GM19240 (cell line): ENCODE measurements at regions not wholly inside any gene's neighbourhood (a gene's known extent, or its start where the extent isn't known, plus 50 kb on each side); places are given as distances from the start of the nearest gene placed in this dataset.

Experiments
- DNase-seq: peaks from one replicate; pipeline ENCODE4 v3.0.0; 2011; ENCODE audit warnings: low spot score; ENCODE audit not compliant: insufficient read length

GRCh38 chr10:124229989-124230634 is 136.7 kb upstream of the CHST15 start:
- DNase-seq: no peak

- no peak for DNase-seq
Observed at GRCh38 chr10:124229201-124229988, 136.0 kb upstream of the CHST15 start.

DNA sequence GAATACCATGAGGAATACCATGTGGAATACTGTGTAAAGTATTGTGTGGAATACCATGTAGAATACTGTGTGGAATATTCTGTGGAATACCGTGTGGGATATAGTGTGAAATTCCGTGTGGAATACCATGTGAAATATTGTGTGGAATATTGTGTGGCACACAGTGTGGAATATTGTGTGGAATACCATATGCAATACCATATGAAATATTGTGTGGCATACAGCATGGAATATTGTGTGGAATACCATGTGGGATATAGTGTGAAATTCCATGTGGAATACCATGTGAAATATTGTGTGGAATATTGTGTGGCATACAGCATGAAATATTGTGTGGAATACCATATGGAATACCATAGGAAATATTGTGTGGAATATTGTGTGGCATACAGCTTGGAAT is 135.1 kb upstream of the CHST15 start:
- no peak for DNase-seq

- no peak for DNase-seq
Observed at GRCh38 chr10:124227988-124228387, 134.6 kb upstream of the CHST15 start.

- no peak for DNase-seq
Observed at GRCh38 chr10:124227055-124227975, 133.9 kb upstream of the CHST15 start.

DNA sequence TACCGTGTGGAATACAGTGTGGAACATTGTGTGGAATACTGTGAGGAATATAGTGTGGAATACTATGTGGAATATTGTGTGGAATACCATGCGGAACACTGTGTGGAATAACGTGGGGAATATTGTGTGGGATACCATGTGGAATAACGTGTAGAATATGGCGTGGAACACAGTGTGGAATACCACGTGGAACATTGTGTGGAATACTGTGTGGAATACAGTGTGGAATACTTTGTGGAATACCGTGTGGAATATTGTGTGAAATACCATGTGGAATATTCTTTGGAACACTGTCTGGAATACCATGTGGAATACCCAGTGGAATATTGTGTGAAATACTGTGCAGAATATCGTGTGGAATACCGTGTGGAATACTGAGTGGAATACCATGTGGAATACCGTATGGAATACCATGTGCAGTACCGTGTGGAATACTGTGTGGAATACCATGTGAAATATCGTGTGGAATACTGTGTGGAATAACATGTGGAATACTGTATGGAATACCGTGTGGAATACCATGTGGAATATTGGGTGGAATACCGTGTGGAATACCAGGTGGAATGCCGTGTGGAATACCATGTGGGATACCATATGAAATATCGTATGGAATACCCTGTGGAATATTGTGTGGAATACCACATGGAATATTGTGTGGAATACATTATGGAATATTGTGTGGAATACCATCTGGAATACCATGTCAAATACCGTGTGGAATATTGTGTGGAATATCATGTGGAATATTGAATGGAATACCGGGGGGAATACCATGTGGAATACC is 133.1 kb upstream of the CHST15 start:
- DNase-seq: no peak

DNA sequence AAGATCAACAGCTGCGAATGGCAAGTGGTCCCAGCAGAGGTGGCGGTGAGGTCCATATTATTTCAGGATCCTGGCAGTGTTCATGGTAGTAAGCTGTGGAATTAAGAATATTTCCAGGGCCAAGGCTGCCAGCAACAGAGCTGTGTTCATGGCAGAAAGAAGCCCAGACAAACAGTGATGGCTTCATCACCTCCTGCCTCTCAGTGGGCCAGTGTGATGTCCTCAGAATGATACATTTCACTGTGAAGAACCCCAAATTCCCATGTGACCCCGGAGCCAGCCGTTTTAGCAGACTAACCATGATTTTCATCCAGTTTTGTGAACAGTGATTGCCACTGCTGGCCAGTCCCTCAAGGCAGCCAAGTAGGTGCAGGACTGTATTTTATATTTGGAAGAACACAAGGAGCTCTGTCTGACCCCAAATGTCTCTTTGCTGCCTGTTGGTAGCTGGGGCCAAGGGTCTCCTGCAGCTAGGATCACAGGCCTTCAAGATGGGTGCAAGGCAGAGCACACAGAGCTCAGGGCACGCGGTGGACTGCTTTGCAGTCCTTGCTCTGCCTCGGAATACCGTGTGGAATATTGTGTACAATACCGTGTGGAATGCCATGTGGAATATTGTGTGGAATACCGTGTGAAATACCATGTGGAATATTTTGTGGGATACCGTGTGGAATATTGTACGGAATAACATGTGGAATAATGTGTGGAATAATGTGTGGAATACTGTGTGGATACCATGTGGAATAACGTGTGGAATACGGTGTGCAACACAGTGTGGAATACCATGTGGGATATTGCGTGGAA is 132.3 kb upstream of the CHST15 start:
- DNase-seq: no peak

- DNase-seq: no peak
Observed at GRCh38 chr10:124225029-124225466, 131.7 kb upstream of the CHST15 start.

DNA sequence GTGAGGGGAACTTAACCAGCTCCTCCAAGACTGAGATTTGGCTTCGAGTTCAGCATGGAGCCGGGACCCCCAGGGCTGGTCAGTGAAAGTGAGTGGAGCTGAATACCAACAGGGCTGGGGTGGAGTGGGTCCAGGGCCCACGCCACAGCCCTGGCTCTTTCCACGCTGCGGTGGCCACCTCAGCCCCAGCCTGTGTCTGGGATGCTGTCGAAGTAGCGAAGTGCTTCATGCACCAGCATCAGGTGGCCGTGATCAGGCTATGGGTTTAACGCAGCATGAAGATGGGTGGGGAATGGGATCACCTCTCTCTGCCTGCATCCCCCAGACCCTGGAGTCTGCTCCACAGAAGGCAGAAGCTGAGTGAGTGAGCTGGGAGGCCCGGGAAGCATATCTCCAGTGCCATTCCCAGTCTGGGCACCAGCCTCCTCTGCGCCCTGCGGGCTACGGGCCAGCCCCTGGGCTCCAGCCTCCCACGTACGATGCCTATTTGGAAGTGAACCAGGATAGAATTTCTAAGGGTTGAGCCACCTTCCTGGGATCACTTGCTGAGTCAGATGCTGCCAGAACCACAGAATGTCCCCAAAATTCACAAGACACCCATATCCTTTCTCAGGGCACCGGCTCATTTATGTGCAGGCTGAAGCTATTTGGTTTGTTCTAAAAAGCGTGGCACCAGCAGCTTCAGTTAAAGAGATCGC is 131.1 kb upstream of the CHST15 start:
- DNase-seq: no peak

GRCh38 chr10:124223711-124224085 is 130.3 kb upstream of the CHST15 start:
- DNase-seq: no peak

GRCh38 chr10:124222988-124223710 is 129.8 kb upstream of the CHST15 start:
- DNase-seq: no peak

DNA sequence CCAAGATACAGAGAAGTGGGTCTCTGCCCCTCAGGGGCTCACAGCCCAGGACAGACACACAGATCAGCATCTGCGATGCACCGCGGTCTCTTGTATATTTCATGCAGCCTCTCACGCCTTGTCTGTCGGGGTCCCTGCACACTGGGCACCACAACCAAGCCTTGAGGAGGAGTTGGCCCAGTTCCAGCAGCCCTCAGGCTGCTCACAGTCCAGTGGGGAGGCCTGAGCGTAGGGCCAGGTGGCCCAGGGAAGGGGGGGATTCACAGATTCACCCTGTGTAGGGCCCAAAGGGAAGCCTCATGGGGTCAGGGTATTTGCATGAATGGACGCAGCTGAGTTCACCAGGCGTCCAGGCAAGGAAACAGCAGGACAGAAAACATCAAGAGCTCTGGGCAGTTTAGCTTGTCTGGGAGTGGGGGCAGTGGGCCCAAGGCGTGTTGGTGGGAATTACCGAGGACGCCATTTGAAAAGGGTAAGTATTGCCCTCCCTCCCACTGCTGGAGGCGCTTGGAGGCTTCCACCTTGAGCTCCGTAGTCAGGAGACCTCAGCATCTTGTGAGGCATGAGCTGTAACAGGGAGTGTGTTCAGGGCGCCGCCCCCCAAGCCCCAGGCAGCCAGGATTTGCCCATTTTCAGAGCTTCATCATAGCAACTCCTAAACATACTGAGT is 129.1 kb upstream of the CHST15 start:
- no peak for DNase-seq

GRCh38 chr10:124221356-124222317 is 128.2 kb upstream of the CHST15 start:
- peak; percentile 36 for DNase-seq

DNA sequence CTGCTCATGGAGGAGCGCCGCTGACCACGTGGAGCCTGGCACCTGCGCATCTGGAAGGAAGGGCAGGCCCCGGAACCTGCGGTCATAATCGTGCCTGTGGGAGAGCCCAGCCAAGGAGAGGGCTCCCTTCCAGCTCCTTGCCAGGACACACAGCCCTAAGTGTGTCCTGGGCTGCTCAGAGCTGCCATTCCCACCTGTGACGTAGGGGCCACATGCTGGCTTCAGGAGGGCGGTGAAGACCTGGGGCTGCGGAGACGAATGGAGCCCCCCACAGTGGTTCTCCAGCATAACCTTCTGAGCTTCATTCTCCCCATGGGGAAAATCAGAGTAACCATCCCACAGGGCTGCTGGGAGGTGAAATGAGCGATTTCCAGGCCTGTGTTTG is 127.6 kb upstream of the CHST15 start:
- DNase-seq: no peak

DNA sequence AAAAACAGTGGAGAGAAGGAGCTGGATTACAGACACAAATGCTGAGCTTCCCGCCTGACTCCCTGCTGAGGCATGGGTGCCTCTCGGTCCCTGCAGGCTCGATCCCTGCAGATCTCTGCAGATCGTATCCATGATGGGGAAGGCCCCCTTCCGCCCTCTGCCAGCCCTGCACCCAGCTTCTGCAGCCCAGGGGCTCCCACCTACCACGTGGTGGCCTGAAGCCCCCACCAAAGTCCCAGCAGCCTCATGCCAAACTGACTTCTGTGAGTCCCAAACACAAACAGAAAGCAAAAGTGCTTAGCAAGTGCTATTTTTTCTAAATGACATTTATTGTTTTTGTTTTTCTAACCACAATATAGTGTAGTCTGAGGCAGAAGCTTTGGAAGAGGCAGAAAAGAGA is 127.1 kb upstream of the CHST15 start:
- DNase-seq: no peak

DNA sequence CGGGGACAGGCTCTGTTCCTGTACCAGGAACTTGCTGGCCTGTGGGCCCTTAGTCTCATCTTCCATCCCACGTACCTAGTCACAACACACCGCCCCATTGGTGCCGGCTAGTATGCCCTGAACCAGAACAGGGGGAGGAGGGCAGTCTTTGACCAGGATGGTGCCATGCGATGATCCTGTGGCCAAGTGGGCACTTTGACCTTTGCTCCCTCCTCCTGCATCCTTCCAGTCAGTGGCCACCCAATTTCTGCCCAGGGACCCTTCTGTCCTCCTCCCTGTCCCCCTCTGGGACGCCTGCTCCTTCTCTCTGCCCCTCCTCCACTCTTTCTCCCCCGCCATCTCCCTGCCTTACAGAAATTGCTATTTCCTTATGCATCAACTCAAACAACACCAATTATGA is 126.3 kb upstream of the CHST15 start:
- DNase-seq: no peak

DNA sequence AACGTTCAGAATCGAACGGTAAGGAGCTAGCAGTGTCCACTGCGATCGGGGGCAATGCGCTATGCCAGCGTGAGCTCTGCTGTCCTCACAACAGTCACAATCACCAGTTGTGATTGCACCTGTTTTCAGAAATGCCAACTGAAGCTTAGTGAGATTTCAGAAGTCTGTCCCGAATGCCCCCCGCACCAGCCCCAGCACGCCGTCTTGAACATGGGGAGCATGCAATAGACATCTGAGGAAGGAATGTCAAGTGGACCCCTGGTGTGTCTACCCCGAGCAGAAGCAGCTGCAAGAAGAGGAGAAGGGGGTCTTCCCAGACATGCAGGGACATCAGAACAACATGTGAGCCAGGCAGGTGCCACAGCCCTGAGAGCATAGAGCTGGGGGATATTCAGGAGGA is 125.7 kb upstream of the CHST15 start:
- no peak for DNase-seq
